ENCODE measurements at regions not wholly inside any gene's neighbourhood (a gene's known extent, or its start where the extent isn't known, plus 50 kb on each side); places are given as distances from the start of the nearest gene placed in this dataset.

DNA sequence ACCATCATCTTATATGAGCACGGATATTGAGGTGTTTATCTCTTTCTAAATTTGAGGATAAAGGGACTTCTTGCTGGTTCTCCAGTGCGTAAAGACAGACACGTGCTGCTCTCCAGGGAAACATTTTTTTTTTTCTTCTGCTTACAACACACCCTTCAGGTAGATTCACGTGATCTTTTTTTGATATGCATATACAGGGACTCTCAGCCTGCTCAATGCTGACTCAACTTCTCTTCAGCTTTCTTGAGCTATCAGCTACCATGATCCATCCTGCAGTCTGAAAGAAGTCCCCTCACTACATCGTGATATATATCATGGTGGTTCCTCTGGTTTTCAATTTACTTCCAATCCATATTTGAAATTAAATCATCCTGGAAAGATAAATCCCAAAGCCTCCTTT is 87.1 kb upstream of the SLITRK3 start:
- DNase-seq, result no peak

DNA sequence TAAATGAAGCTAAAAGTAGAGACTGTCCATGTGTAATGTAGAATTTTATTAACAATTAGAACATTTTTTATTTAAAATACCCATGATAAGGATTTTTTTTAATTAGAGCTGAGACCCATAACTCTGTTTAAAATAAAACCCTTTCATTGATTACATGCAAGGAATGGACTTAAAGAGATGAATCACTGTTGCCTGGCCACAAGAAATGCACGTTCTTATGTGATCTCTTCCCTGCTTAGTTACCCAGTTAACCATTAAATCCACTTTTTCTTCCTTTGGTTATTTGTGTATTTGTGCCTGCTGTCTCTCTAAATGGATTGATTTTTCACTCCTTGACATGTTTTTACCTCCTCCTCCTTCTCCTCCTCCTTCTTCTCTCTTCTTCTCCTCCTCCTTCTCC is 83.3 kb upstream of the SLITRK3 start:
- no peak for DNase-seq

DNA sequence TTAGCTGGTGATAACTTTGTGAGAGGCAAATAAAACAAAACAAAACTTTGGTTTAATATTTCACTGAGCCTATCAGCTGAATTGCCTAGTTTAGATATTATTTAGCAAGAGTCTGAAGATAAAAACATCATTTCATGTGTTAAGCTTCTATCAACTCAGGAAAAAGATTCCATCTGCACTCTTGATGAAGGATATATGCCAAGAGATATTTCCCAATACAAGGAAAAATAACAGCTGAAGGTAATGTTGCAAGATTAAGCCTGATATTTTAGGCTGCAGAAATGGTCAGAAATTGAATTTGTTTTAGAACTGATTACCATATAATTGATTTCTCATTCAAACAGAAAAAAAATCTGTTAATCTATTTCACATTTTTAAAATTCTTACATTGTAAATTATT is 77.2 kb upstream of the SLITRK3 start:
- no peak for DNase-seq

DNA sequence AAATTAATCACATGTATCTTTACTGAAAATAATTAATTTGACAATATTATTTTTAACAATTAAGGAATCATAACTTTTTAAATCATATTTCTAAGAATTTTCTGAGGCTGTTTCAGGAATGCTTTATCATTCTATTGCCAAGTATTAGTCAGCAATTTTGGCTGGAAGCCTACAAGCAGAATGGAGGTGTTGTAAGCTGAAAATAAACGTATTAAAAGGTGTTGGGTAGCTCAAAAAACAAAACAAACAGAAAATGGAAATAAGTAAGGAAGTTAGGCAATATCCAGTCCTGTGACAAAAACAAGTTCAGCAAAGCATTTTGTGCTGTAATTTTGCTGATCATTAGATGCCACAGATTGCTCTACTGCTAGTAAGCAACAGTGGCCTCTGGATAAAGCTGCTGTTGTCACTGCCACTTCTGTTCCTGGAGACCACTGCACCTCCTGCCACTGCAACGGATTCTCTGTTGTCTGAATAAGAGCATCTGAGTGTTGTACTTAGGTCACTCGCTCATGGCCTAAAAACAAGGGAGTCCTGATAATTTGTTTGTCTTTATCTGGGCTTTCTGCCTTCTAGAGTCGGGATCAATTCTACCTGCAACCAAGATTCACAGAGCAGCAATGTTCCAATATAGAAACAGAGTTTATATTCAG is 63.5 kb upstream of the SLITRK3 start:
- DNase-seq, result no peak

DNA sequence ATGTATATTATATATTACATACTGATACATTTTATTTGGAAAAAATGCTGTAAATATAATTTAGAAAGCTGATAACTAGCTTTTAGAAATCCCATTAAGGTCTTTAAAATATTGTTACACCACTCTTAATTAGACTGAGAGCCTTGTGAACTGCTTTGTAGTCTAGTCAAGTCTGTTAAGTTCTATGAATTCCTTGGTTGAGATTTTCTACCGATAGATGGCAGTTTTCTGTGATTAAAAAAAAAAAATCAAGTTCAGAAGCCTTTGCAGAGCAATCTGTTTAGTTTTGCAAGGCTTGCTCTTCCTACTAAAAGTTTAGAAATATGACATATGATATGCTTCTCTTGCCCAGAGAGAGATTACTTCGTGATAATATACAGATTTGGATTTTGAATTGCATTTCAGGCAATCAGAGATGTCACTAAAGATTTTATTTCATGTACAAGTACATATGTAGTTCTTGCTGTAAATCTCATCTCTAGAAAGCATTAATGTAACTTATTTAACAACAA is 60.4 kb upstream of the SLITRK3 start:
- no peak for DNase-seq

DNA sequence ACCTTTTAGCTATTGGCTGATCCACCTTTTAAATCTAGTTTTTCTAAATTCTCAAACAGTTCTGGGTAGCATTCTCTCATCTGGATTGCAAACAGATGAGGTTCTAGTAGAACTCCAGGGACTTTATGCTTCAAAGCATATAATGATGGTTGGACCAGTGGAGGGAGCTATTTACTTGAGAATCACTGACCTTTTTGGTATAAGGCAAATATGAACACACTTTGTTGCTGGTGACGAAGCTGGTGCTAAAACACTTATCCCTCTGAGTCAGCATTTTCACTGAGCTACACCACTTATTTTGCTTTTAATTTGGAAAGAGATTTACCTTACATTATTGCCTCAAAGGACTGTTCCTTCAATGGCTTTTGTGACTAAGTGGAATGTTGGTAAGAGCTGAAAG is 58.6 kb upstream of the SLITRK3 start:
- DNase-seq, result peak in 1 of 2 donors; percentile 14
